OCI-LY1 (cell line): ENCODE measurements at regions not wholly inside any gene's neighbourhood (a gene's known extent, or its start where the extent isn't known, plus 50 kb on each side); places are given as distances from the start of the nearest gene placed in this dataset.

Source experiments
- EZH2 ChIP-seq: fragments of 200-600 bp; sonication (generic), shearing (Covaris generic); IDR thresholded peaks from 2 replicates; pipeline ENCODE4 v1.8.0; 2017; ENCODE audit warnings: borderline replicate concordance, mixed run types, mild to moderate bottlenecking, antibody characterized with exemption, low read length, moderate library complexity, mixed read lengths
- TF ChIP-seq, protein P1 (sequence below): fragments of 200-600 bp; sonication (generic), shearing (Covaris generic); IDR thresholded peaks from 2 replicates; pipeline ENCODE4 v1.5.1; 2017; ENCODE audit warnings: mild to moderate bottlenecking, antibody characterized with exemption, low read length, moderate library complexity, mixed read lengths

DNA sequence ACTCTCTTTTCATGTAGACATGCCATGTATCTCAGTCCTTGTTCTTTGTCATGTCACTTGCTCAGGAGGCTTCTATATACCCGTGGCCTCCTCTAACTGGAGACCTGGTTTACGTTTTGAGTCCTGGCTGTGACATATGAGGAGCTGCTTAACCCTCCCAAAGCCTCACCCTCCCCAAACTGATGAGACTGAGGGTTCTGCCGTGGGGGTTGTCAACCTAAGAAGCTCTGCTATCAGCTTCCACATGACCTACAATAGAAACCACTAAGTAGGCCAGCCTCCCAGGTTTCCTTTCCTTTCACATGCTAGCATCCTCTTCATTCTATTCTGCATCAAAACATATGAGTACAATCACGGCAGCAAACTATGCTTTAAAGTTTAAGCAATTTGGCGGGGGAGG is 76.8 kb upstream of the WSCD2 start:
- TF ChIP-seq, protein P1, sequence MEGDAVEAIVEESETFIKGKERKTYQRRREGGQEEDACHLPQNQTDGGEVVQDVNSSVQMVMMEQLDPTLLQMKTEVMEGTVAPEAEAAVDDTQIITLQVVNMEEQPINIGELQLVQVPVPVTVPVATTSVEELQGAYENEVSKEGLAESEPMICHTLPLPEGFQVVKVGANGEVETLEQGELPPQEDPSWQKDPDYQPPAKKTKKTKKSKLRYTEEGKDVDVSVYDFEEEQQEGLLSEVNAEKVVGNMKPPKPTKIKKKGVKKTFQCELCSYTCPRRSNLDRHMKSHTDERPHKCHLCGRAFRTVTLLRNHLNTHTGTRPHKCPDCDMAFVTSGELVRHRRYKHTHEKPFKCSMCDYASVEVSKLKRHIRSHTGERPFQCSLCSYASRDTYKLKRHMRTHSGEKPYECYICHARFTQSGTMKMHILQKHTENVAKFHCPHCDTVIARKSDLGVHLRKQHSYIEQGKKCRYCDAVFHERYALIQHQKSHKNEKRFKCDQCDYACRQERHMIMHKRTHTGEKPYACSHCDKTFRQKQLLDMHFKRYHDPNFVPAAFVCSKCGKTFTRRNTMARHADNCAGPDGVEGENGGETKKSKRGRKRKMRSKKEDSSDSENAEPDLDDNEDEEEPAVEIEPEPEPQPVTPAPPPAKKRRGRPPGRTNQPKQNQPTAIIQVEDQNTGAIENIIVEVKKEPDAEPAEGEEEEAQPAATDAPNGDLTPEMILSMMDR: no peak
- no peak for TF ChIP-seq EZH2
